ENCODE measurements at regions not wholly inside any gene's neighbourhood (a gene's known extent, or its start where the extent isn't known, plus 50 kb on each side); places are given as distances from the start of the nearest gene placed in this dataset.

DNA sequence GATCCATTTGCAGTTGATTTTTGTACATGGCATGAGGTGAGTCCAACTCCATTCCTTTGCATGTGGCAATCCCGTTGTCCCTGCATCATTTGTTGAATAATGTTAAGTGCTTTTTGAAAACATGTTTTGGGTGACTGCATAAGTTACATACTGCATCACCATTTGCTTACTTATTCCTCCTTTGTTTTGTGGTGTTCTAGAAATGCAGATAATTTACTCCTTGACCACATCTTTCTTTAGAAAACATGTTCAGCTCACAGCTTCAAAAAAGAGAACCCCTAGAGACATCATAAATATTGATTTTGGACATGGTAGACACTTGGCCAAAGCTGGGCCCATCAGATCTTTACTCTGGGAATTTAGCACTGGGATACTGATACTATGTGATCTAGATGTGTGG lies 135.3 kb upstream of the DAZL start:
- TF ChIP-seq CTCF (IDR thresholded peaks at IDR 0.05; ENCODE audit: low read depth, low read length, missing control alignments), result no peak
- no peak overlapping the region for H3K4me3 ChIP-seq (replicated peaks; ENCODE audit: low read depth, low read length)
- DNase-seq (ENCODE audit: extremely low read depth, low read depth), result no peak

DNA sequence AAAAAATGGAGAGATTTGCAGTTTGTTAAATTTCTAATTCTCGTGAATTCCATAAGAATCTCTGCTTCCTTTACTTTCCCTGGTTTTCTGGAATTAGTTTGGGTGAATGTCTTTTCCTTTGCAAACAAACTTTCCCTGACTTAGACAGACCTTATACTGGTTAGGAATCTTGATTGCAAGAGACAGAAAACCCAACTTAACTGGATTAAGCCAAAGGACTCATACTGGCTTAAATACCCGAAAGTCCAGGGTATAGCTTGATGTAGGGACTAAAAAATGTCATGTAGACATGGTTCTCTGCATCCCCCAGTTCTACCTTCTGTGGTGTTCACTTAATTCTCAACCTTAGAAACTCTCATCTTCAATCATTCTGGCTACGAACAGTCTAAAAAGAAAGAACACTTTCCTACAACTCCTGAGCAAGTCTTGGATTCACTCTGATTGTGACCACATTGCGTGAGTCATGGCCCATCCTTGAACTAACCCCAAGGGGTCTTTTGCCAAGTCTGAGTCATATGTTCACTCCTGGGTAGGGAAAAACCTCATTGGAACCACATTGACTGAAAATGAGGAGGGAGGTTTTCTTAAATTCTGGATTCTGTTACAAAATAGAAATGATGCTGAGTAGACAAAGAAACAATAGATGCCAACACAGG lies 136.0 kb upstream of the DAZL start:
- TF ChIP-seq CTCF (IDR thresholded peaks at IDR 0.05; ENCODE audit: low read depth, low read length, missing control alignments), result no peak
- no peak overlapping the region for H3K4me3 ChIP-seq (replicated peaks; ENCODE audit: low read depth, low read length)
- DNase-seq (ENCODE audit: extremely low read depth, low read depth), result peak; percentile 97

DNA sequence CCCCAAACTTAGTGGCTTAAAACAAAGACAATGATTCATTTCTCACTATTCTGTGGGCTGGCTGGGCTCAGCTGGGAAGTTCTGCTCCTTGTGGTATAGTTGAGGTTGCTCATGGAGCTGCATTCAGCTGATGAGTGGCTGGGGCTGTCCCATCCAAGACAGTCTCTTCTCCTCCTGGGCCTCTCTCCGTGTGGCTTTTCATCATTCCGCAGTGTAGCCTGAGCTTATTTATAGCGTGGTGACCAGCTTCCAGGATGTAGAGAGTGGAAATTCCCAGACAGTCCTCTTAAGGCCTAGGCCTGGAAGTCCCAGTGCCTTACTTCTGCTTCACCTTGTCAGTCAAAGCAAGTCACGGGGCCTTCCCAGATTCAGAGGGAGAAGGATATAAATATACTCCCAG lies 136.7 kb upstream of the DAZL start:
- DNase-seq (ENCODE audit: extremely low read depth, low read depth), result peak; percentile 57
- no peak for TF ChIP-seq CTCF (IDR thresholded peaks at IDR 0.05; ENCODE audit: low read depth, low read length, missing control alignments)
- H3K4me3 ChIP-seq (replicated peaks; ENCODE audit: low read depth, low read length), result no peak overlapping the region

DNA sequence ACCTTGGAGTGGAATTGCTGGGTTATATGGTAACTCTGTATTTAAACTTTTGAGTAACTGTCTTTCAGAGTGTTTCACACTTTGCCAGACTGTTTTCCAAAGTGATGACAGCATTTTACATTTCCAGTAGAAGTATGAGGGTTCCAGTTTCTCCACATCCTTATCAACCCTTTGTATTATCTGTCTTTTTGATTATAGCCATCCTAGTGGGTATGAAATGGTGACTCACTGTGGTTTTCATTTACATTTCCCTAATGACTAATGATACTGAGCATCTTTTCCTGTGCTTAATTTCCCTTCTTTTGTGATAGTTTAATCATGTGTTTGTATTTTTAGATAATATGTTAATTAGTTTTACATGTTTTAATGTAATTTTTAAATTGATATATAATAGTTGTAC lies 138.1 kb upstream of the DAZL start:
- no peak for DNase-seq (ENCODE audit: extremely low read depth, low read depth)
- no peak for TF ChIP-seq CTCF (IDR thresholded peaks at IDR 0.05; ENCODE audit: low read depth, low read length, missing control alignments)
- no peak overlapping the region for H3K4me3 ChIP-seq (replicated peaks; ENCODE audit: low read depth, low read length)

DNA sequence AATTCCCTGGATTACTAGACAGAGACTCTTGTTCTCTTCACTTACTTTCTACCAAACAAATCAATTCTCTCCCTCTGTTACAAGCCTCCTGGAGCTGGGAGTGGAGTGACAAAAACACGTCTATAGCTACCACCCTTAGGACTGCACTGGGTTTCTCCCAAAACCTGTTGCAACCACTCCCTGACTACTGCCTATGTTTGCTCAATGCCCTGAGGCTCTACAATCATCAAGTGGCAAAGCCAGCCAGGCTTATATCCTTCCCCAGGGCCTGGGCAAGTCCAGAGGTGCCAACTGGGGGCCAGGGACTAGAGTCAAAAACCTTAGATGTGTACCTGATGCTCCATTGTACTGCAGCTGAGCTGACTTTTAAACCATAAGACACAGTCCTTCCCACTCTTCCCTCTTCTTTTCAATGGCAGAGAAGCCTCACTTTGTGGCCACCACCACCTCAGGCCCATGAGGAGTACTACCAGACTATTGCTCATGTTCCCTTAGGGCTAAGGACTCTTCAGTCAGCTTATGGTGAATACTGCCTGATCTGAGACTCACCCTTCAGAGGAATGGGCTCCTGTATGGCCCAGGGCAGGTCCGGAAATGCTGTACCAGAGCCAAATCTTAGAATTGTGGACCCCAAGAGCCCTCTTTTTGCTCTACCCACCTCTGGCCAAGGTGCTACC lies 125.4 kb upstream of the PLCL2 start:
- H3K4me3 ChIP-seq (replicated peaks; ENCODE audit: low read depth, low read length), result no peak overlapping the region
- no peak for DNase-seq (ENCODE audit: extremely low read depth, low read depth)
- no peak for TF ChIP-seq CTCF (IDR thresholded peaks at IDR 0.05; ENCODE audit: low read depth, low read length, missing control alignments)

DNA sequence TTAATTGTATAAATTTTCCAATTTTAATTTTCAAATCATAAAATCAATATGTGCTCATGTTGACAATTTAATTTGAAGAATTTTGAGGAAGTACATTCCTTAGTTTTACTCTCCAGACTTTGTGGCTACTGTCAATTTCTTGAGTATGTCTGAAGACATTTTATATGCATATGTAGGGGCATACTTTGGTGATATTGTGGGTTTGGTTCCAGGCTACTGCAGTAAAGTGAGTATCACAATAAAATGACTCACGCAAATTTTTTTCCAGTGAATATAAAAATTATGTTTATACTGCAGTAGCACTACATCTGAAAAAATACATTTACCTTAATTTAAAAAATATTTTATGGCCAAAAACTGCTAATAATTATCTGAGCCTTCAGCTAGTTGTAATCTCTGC lies 123.2 kb upstream of the PLCL2 start:
- no peak overlapping the region for H3K4me3 ChIP-seq (replicated peaks; ENCODE audit: low read depth, low read length)
- DNase-seq (ENCODE audit: extremely low read depth, low read depth), result no peak
- TF ChIP-seq CTCF (IDR thresholded peaks at IDR 0.05; ENCODE audit: low read depth, low read length, missing control alignments), result no peak
